ENCODE measurements at regions not wholly inside any gene's neighbourhood (a gene's known extent, or its start where the extent isn't known, plus 50 kb on each side); places are given as distances from the start of the nearest gene placed in this dataset.

DNA sequence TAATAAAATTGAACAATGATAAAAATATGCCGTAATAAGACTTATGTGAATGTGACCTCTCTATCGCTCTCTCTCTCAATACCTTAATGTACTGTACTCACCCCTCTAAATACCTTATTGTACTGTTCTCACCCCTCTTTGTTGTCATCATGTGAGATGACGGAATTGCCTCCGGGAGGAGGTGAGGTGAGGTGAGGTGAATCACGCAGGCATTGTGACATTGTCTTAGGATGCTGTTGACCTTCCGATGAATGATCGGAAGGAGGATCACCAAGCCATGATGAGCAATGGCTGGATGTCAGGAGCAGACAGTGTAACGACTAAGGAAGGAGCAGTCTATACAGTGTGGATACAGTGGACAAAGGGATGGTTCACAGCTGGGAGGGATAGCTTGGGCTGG is 87.4 kb upstream of the FAM20C start:
- POLR2A ChIA-PET (ENCODE audit: unreplicated experiment) = no interaction called here

More for the DNA sequence above, 87.4 kb upstream of the FAM20C start:
- Histone ChIP-seq H3K4ac (ENCODE audit: low read depth, low read length) (0 out of 2 replicates have a peak overlapping the region, but pooled peaks have one; percentile 18), H4K20me1 (ENCODE audit: insufficient read depth, low read length) (no peaks in the 10 kb centered on the region), H3K9me3 (ENCODE audit: control insufficient read depth, insufficient read depth, low read length) (no peaks in the 10 kb centered on the region), H3K27me3 (ENCODE audit: control insufficient read depth, insufficient read depth, low read length) (no peaks in the 10 kb centered on the region), H2AK9ac (replicated peaks; ENCODE audit: low read depth, low read length, poor library complexity) (no peak overlapping the region), H3K14ac (replicated peaks; ENCODE audit: low read depth, low read length) (0 out of 2 replicates have a peak overlapping the region, but pooled peaks have one; percentile 4), H3K4me3 (ENCODE audit: insufficient read depth, low read depth, low read length) (no peak overlapping the region), H3K4me2 (ENCODE audit: low read depth, low read length) (no peak overlapping the region), H4K91ac (ENCODE audit: insufficient read depth, low read depth, low read length) (no peak overlapping the region), H2AK5ac (ENCODE audit: low read depth, low read length) (peak overlapping the region; percentile 79; the same call in 1 of the 2 replicates), H3K56ac (ENCODE audit: extremely low read depth, insufficient read depth, low read length) (no peak overlapping the region), H2AFZ (replicated peaks; ENCODE audit: low read length, poor library complexity) (no peak overlapping the region), H2BK120ac (ENCODE audit: low read depth, low read length) (peak overlapping the region; percentile 42), H2BK15ac (ENCODE audit: low read depth, low read length) (peak overlapping the region; percentile 11; the same call in 1 of the 3 replicates), H3K36me3 (ENCODE audit: control insufficient read depth, insufficient read depth, low read length) (no peaks in the 10 kb centered on the region), H3K9ac (ENCODE audit: low read depth, low read length) (no peak overlapping the region), H3K9me1 (ENCODE audit: insufficient read depth, low read length) (peaks cover 23% of the 10 kb centered on the region), H3K27ac (ENCODE audit: insufficient read depth, low read length) (no peak overlapping the region), H2BK20ac (ENCODE audit: low read depth, low read length) (peak overlapping the region; percentile 20; the same call in 1 of the 2 replicates), H3K18ac (ENCODE audit: low read depth, low read length) (no peak overlapping the region), H2BK5ac (ENCODE audit: low read depth, low read length, poor library complexity, severe bottlenecking) (no peak overlapping the region), H4K8ac (ENCODE audit: low read depth in 2 of 2, low read length in 2 of 2) (no peak overlapping the region), H4K5ac (ENCODE audit: low read depth, low read length) (no peak overlapping the region), H3K23ac (ENCODE audit: low read depth, low read length) (no peak overlapping the region), H3K4me1 (ENCODE audit: control insufficient read depth, insufficient read depth, low read length) (peaks cover 14% of the 10 kb centered on the region), H3K79me1 (ENCODE audit: low read depth in 1 of 2, low read length in 2 of 2) (no peaks in the 10 kb centered on the region)
- ATAC-seq (ENCODE audit: low read depth) (no peak), DNase-seq (no peak)
- no TSS peak for BruUV-seq (replicated peaks)
- in situ Hi-C loops (cut with MboI; ENCODE audit: low sequenced_read_pairs) = no loop called here
- CTCF ChIA-PET = no interaction called here
- intact Hi-C loops (cut with micrococcal nuclease) = no loop called here
- dilution Hi-C loops (cut with HindIII; ENCODE audit: low sequenced_read_pairs, unreplicated experiment) = no loop called here
- TF ChIP-seq CHD1 (IDR thresholded peaks at IDR 0.05; ENCODE audit: low read depth, low read length) = no peak
- WGBS, 2 experiments (ENCODE audit: extremely low coverage in 2 of 2, insufficient read length in 1 of 2) = 78% methylated on average over 3 of the region's 8 CpGs; no CpG with 5 or more reads in 1 of the 2 experiments

Measured in IMR-90 (cell line).